ENCODE measurements at regions not wholly inside any gene's neighbourhood (a gene's known extent, or its start where the extent isn't known, plus 50 kb on each side); places are given as distances from the start of the nearest gene placed in this dataset.

DNA sequence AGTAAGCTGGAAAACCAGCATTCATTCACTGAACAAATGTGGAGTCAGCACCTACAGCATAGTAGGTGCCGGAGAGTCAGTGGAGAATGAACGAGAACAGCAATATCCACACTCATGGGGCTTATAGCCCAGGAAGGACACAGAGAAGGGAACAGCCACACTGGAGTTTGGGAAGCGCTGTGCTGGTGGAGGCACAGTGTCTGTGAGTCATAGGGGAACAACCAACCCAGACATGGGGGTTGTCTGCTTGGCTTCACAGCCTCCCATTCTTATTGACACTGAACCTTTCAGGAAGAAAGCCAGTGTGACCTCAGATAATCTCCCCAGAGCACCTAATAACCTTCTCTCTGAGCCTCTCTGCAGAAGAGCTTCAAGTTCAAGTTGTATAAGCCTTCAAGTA, 56.6 kb upstream of the UBASH3B start:
- no peak overlapping the region for H3K27ac Mint-ChIP-seq
- CTCF ChIA-PET, result interaction anchor here (1.2 to 1.4 kb wide), 2 partner anchors 30 to 197 kb away, joined by 3 to 5 read pairs; no protein-coding TSS in a partner anchor
- DNase-seq (ENCODE audit: low spot score) (no peak), ATAC-seq (no peak)
- no peak overlapping the region for H3K4me3 Mint-ChIP-seq
- H3K27me3 Mint-ChIP-seq (ENCODE audit: low read depth), result no peaks in the 10 kb centered on the region; the same call in 1 of the 2 replicates
- no peaks in the 10 kb centered on the region for H3K36me3 Mint-ChIP-seq
- POLR2A ChIA-PET, result no interaction called here
- peaks cover 4% of the 10 kb centered on the region for H3K9me3 Mint-ChIP-seq
- TF ChIP-seq ZBTB21 (CRISPR knock-in tag; IDR thresholded peaks at IDR 0.05; ENCODE audit: borderline replicate concordance), result no peak
- TF ChIP-seq, protein P1, sequence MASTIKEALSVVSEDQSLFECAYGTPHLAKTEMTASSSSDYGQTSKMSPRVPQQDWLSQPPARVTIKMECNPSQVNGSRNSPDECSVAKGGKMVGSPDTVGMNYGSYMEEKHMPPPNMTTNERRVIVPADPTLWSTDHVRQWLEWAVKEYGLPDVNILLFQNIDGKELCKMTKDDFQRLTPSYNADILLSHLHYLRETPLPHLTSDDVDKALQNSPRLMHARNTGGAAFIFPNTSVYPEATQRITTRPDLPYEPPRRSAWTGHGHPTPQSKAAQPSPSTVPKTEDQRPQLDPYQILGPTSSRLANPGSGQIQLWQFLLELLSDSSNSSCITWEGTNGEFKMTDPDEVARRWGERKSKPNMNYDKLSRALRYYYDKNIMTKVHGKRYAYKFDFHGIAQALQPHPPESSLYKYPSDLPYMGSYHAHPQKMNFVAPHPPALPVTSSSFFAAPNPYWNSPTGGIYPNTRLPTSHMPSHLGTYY (CRISPR knock-in tag; IDR thresholded peaks at IDR 0.05), result no peak
- TF ChIP-seq, protein P2, sequence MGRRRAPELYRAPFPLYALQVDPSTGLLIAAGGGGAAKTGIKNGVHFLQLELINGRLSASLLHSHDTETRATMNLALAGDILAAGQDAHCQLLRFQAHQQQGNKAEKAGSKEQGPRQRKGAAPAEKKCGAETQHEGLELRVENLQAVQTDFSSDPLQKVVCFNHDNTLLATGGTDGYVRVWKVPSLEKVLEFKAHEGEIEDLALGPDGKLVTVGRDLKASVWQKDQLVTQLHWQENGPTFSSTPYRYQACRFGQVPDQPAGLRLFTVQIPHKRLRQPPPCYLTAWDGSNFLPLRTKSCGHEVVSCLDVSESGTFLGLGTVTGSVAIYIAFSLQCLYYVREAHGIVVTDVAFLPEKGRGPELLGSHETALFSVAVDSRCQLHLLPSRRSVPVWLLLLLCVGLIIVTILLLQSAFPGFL (CRISPR knock-in tag; IDR thresholded peaks at IDR 0.05; ENCODE audit: borderline replicate concordance), result no peak
- no peak for TF ChIP-seq GABPB1 (CRISPR knock-in tag; IDR thresholded peaks at IDR 0.05)
- TF ChIP-seq, protein P3, sequence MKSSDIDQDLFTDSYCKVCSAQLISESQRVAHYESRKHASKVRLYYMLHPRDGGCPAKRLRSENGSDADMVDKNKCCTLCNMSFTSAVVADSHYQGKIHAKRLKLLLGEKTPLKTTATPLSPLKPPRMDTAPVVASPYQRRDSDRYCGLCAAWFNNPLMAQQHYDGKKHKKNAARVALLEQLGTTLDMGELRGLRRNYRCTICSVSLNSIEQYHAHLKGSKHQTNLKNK (CRISPR knock-in tag; IDR thresholded peaks at IDR 0.05), result no peak
- TF ChIP-seq ELF4 (CRISPR knock-in tag; IDR thresholded peaks at IDR 0.05; ENCODE audit: low read depth), result no peak
- TF ChIP-seq RORB (CRISPR knock-in tag; IDR thresholded peaks at IDR 0.05), result no peak
- TF ChIP-seq, protein P4, sequence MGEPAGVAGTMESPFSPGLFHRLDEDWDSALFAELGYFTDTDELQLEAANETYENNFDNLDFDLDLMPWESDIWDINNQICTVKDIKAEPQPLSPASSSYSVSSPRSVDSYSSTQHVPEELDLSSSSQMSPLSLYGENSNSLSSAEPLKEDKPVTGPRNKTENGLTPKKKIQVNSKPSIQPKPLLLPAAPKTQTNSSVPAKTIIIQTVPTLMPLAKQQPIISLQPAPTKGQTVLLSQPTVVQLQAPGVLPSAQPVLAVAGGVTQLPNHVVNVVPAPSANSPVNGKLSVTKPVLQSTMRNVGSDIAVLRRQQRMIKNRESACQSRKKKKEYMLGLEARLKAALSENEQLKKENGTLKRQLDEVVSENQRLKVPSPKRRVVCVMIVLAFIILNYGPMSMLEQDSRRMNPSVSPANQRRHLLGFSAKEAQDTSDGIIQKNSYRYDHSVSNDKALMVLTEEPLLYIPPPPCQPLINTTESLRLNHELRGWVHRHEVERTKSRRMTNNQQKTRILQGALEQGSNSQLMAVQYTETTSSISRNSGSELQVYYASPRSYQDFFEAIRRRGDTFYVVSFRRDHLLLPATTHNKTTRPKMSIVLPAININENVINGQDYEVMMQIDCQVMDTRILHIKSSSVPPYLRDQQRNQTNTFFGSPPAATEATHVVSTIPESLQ (CRISPR knock-in tag; IDR thresholded peaks at IDR 0.05), result no peak
- no peak for TF ChIP-seq FOXP1 (CRISPR knock-in tag; IDR thresholded peaks at IDR 0.05; ENCODE audit: borderline replicate concordance)
- no peak for TF ChIP-seq GTF2I (CRISPR knock-in tag; conservative IDR thresholded peaks at IDR 0.05)
- TF ChIP-seq, protein P5, sequence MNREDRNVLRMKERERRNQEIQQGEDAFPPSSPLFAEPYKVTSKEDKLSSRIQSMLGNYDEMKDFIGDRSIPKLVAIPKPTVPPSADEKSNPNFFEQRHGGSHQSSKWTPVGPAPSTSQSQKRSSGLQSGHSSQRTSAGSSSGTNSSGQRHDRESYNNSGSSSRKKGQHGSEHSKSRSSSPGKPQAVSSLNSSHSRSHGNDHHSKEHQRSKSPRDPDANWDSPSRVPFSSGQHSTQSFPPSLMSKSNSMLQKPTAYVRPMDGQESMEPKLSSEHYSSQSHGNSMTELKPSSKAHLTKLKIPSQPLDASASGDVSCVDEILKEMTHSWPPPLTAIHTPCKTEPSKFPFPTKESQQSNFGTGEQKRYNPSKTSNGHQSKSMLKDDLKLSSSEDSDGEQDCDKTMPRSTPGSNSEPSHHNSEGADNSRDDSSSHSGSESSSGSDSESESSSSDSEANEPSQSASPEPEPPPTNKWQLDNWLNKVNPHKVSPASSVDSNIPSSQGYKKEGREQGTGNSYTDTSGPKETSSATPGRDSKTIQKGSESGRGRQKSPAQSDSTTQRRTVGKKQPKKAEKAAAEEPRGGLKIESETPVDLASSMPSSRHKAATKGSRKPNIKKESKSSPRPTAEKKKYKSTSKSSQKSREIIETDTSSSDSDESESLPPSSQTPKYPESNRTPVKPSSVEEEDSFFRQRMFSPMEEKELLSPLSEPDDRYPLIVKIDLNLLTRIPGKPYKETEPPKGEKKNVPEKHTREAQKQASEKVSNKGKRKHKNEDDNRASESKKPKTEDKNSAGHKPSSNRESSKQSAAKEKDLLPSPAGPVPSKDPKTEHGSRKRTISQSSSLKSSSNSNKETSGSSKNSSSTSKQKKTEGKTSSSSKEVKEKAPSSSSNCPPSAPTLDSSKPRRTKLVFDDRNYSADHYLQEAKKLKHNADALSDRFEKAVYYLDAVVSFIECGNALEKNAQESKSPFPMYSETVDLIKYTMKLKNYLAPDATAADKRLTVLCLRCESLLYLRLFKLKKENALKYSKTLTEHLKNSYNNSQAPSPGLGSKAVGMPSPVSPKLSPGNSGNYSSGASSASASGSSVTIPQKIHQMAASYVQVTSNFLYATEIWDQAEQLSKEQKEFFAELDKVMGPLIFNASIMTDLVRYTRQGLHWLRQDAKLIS (CRISPR knock-in tag; IDR thresholded peaks at IDR 0.05; ENCODE audit: borderline replicate concordance), result no peak
- TF ChIP-seq SOX15 (CRISPR knock-in tag; IDR thresholded peaks at IDR 0.05), result no peak
- H3K4me1 Mint-ChIP-seq, result peaks cover 3% of the 10 kb centered on the region

DNA sequence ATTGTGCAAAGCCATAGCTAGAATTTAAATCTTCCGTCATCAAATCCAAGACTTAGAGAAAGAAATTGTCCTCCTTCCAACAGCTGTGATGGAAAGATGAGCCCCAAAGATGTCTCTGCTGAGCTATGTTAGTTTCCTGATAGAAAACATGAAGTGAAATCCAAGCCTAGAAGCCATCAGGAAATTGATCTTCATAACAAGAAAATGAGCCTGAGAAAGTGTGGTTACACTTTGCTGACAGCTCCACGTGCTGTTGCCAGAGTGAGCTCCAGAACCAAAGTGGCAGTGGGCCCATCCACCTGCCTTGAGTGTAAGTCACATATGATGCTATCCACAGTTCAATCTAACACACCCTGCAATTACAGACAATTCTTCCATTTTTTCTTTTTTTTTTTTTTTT, 58.0 kb upstream of the UBASH3B start:
- no peak overlapping the region for H3K4me3 Mint-ChIP-seq
- peaks cover 10% of the 10 kb centered on the region for H3K4me1 Mint-ChIP-seq
- ChIA-PET POLR2A (no interaction called here), CTCF (interaction anchor here (0.7 to 1.5 kb wide), 4 partner anchors 17 to 184 kb away, joined by 3 to 4 read pairs (median 4); no protein-coding TSS in a partner anchor)
- no peaks in the 10 kb centered on the region; the same call in 1 of the 2 replicates for H3K27me3 Mint-ChIP-seq (ENCODE audit: low read depth)
- H3K27ac Mint-ChIP-seq, result no peak overlapping the region
- peaks cover 4% of the 10 kb centered on the region for H3K9me3 Mint-ChIP-seq
- no peak for ATAC-seq
- no peak for DNase-seq (ENCODE audit: low spot score)
- H3K36me3 Mint-ChIP-seq, result no peaks in the 10 kb centered on the region
- no peak for TF ChIP-seq JAZF1 (CRISPR knock-in tag; IDR thresholded peaks at IDR 0.05)
- TF ChIP-seq MYBL2 (CRISPR knock-in tag; IDR thresholded peaks at IDR 0.05), result no peak
- TF ChIP-seq ZNF138 (CRISPR knock-in tag; conservative IDR thresholded peaks at IDR 0.05), result no peak
- TF ChIP-seq ZBTB21 (CRISPR knock-in tag; IDR thresholded peaks at IDR 0.05; ENCODE audit: borderline replicate concordance), result no peak
- TF ChIP-seq OVOL2 (CRISPR knock-in tag; IDR thresholded peaks at IDR 0.05; ENCODE audit: borderline replicate concordance), result no peak
- no peak for TF ChIP-seq ATF1 (CRISPR knock-in tag; IDR thresholded peaks at IDR 0.05)
- TF ChIP-seq, protein P6, sequence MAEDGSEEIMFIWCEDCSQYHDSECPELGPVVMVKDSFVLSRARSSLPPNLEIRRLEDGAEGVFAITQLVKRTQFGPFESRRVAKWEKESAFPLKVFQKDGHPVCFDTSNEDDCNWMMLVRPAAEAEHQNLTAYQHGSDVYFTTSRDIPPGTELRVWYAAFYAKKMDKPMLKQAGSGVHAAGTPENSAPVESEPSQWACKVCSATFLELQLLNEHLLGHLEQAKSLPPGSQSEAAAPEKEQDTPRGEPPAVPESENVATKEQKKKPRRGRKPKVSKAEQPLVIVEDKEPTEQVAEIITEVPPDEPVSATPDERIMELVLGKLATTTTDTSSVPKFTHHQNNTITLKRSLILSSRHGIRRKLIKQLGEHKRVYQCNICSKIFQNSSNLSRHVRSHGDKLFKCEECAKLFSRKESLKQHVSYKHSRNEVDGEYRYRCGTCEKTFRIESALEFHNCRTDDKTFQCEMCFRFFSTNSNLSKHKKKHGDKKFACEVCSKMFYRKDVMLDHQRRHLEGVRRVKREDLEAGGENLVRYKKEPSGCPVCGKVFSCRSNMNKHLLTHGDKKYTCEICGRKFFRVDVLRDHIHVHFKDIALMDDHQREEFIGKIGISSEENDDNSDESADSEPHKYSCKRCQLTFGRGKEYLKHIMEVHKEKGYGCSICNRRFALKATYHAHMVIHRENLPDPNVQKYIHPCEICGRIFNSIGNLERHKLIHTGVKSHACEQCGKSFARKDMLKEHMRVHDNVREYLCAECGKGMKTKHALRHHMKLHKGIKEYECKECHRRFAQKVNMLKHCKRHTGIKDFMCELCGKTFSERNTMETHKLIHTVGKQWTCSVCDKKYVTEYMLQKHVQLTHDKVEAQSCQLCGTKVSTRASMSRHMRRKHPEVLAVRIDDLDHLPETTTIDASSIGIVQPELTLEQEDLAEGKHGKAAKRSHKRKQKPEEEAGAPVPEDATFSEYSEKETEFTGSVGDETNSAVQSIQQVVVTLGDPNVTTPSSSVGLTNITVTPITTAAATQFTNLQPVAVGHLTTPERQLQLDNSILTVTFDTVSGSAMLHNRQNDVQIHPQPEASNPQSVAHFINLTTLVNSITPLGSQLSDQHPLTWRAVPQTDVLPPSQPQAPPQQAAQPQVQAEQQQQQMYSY (CRISPR knock-in tag; IDR thresholded peaks at IDR 0.05), result no peak
- no peak for TF ChIP-seq FOXJ3 (CRISPR knock-in tag; IDR thresholded peaks at IDR 0.05; ENCODE audit: borderline replicate concordance)
- TF ChIP-seq KAT7 (CRISPR knock-in tag; IDR thresholded peaks at IDR 0.05; ENCODE audit: borderline replicate concordance), result no peak
- TF ChIP-seq, protein P1 (CRISPR knock-in tag; IDR thresholded peaks at IDR 0.05), result no peak
- TF ChIP-seq, protein P7, sequence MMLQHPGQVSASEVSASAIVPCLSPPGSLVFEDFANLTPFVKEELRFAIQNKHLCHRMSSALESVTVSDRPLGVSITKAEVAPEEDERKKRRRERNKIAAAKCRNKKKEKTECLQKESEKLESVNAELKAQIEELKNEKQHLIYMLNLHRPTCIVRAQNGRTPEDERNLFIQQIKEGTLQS (CRISPR knock-in tag; conservative IDR thresholded peaks at IDR 0.05), result no peak

Data from WTC11 (cell line).